Mesodermal cell (in vitro differentiated cells): ENCODE measurements at regions not wholly inside any gene's neighbourhood (a gene's known extent, or its start where the extent isn't known, plus 50 kb on each side); places are given as distances from the start of the nearest gene placed in this dataset.
"Not testable (repeated sequence)": the region's sequence is repeated elsewhere in the genome, so short reads cannot be mapped to it uniquely, and the experiment has no call there.

ENCODE experiments used
- H3K27ac ChIP-seq: 2 replicates; pipeline ENCODE4 v1.7.0; 2013; ENCODE audit warnings: mild to moderate bottlenecking, low read depth, low read length, moderate library complexity; ENCODE audit not compliant: severe bottlenecking
- H3K36me3 ChIP-seq: 2 replicates; pipeline ENCODE4 v1.7.1; 2013; ENCODE audit warnings: mild to moderate bottlenecking, low read length, moderate library complexity; ENCODE audit not compliant: control insufficient read depth, insufficient read depth
- H3K4me1 ChIP-seq: one replicate; pipeline ENCODE4 v1.7.1; 2013; ENCODE audit warnings: mild to moderate bottlenecking, low read length; ENCODE audit not compliant: insufficient read depth, control insufficient read depth, poor library complexity, severe bottlenecking
- H3K4me3 ChIP-seq: 2 replicates; pipeline ENCODE4 v1.7.0; 2013; ENCODE audit warnings: low read length, control low read depth, mild to moderate bottlenecking; ENCODE audit not compliant: insufficient read depth, poor library complexity, severe bottlenecking; ENCODE audit errors: extremely low read depth
- H3K9me3 ChIP-seq: 2 replicates; pipeline ENCODE4 v1.7.1; 2013; ENCODE audit warnings: mild to moderate bottlenecking, low read length, moderate library complexity; ENCODE audit not compliant: control insufficient read depth
- WGBS, 2 experiments: methylation state at CpG; one replicate each; pipeline ENCODE4 v1.1.5; 2013; ENCODE audit warnings: missing lambda C conversion rate in 2 of 2; ENCODE audit not compliant: insufficient coverage in 2 of 2; 5-methylcytosine and 5-hydroxymethylcytosine counted together

DNA sequence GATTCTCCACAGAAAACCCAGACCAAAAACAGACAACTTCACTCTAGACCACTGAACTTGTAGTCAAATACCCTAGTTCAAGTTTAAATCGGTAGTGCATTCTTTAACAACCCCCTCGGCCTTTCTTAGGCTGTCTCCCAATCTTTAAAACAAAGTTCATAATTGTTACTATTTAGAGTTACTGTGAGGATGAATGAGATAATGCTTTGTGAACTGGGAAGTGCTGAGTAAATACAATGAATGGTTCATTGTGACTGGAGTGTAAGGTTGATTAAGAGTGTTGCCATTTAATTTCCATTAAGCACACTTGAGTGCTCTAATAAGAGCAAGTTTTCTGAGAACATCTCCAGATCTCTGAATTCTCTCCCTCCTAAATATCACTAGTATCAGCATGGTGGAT lies 228.8 kb upstream of the PIK3R1 start:
- no peaks in the 10 kb centered on the region for H3K36me3 ChIP-seq
- no peaks in the 10 kb centered on the region for H3K4me1 ChIP-seq
- no peaks in the 10 kb centered on the region for H3K9me3 ChIP-seq
- no peak overlapping the region for H3K27ac ChIP-seq
- WGBS, 2 experiments = 100% methylated on average over 1 of the region's 2 CpGs; no CpG with 5 or more reads in 1 of the 2 experiments
- no peak overlapping the region for H3K4me3 ChIP-seq

DNA sequence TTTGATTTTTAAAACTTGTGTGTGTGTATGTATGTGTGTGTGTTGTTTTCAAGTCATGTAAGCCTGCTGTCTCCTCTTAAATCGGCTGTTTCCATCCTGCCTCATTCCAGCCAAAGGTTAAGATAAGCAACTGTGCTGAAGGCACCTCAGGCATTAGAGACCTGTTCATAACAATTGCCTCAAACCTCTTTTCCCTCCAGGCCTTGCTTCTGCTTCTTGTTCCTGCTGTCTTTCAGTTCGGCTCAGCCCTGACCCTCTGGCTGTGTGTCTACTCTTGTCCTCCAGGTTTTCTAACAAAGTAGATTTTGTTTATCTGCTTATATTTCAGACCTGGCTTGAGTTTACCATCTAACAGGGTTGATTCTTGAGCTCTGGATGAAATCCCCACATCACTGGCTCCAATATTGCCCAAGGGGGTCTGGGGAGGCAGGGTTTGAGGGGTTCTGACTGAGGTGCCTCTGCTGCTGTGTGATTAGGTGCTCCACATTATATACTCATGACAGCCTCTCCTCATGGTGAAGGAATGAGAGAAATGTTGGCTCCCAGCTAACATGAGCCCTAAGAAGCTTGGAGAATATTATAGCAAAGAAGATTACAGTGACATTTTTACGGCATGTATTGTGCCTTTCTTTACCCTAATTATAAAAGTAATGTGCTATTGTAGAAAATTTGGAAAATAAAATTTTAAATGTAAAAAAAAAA lies 229.7 kb upstream of the PIK3R1 start:
- Histone ChIP-seq H3K27ac (no peak overlapping the region), H3K36me3 (no peaks in the 10 kb centered on the region), H3K4me1 (no peaks in the 10 kb centered on the region), H3K9me3 (no peaks in the 10 kb centered on the region), H3K4me3 (no peak overlapping the region)
- WGBS, 2 experiments = 94 to 100% methylated on average over 1 to 2 of the region's 3 CpGs

DNA sequence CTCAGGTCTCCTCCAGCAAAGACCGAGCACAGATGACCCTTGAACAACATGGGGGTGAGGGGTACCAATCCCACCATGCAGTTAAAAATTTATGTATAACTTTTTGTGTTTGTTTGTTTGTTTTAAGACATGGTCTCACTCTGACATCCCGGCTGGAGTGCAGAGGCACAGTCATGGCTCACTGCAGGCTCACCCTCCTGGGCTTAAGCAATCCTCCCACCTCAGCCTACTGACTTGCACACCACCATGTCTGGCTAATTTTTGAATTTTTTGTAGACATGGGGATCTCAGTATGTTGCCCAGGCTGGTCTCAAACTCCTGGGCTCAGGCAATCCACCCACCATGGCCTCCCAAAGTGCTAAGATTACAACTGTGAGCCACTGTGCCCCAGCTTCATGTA lies 231.0 kb upstream of the PIK3R1 start:
- no peak overlapping the region for H3K27ac ChIP-seq
- H3K4me1 ChIP-seq = no peaks in the 10 kb centered on the region
- no peaks in the 10 kb centered on the region for H3K9me3 ChIP-seq
- H3K4me3 ChIP-seq = no peak overlapping the region
- H3K36me3 ChIP-seq = no peaks in the 10 kb centered on the region
- 71 to 86% methylated on average over 1 of the region's 2 CpGs for WGBS, 2 experiments

- no peak overlapping the region for H3K4me3 ChIP-seq
- no peak overlapping the region for H3K27ac ChIP-seq
- WGBS, 2 experiments = 92 to 98% methylated on average over 5 to 6 of the region's 7 CpGs
- H3K4me1 ChIP-seq = no peaks in the 10 kb centered on the region
- H3K9me3 ChIP-seq = no peaks in the 10 kb centered on the region
- H3K36me3 ChIP-seq = no peaks in the 10 kb centered on the region
Measured at GRCh38 chr5:67983251-67984110, 232.1 kb upstream of the PIK3R1 start.

GRCh38 chr5:67982160-67982559 lies 233.4 kb upstream of the PIK3R1 start:
- H3K9me3 ChIP-seq, H3K36me3 ChIP-seq, H3K4me1 ChIP-seq, H3K4me3 ChIP-seq, H3K27ac ChIP-seq: not testable (repeated sequence)
- 100% methylated on average over 1 to 2 of the region's 4 CpGs for WGBS, 2 experiments

DNA sequence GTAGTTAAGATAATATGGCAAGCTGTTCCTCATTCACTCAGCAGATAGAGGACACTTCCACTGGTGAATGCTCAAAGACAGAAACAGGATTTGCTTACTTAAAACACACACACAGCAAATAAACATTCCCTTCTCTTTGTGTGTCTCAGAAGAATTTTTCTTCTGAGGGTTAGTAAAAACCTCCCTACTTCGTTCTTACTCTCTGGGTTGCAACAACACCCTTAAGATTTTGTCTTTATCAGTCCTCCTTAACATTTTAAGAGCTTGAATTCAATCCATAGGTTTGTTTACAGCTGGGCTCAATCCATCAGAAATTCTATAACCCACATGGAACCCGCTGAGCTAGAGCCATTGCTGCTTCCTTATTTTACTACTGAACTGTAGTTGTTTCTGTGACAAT lies 237.4 kb upstream of the PIK3R1 start:
- 86% methylated on average over 1 of the region's 2 CpGs; no CpG with 5 or more reads in 1 of the 2 experiments for WGBS, 2 experiments
- no peaks in the 10 kb centered on the region for H3K4me1 ChIP-seq
- no peak overlapping the region for H3K27ac ChIP-seq
- H3K9me3 ChIP-seq = no peaks in the 10 kb centered on the region
- no peak overlapping the region for H3K4me3 ChIP-seq
- no peaks in the 10 kb centered on the region for H3K36me3 ChIP-seq

- Histone ChIP-seq H3K9me3 (no peaks in the 10 kb centered on the region), H3K4me3 (no peak overlapping the region), H3K27ac (no peak overlapping the region), H3K4me1 (no peaks in the 10 kb centered on the region), H3K36me3 (no peaks in the 10 kb centered on the region)
- 90% methylated on average over 2 of the region's 5 CpGs; no CpG with 5 or more reads in 1 of the 2 experiments for WGBS, 2 experiments
Measured at GRCh38 chr5:67976891-67977601, 238.5 kb upstream of the PIK3R1 start.

GRCh38 chr5:67976181-67976580 lies 239.4 kb upstream of the PIK3R1 start:
- WGBS, 2 experiments = no CpG with 5 or more reads among the region's 1 CpG
- no peaks in the 10 kb centered on the region for H3K9me3 ChIP-seq

GRCh38 chr5:67974471-67974870 lies 241.1 kb upstream of the PIK3R1 start:
- no peaks in the 10 kb centered on the region for H3K4me1 ChIP-seq
- H3K9me3 ChIP-seq = no peaks in the 10 kb centered on the region
- no peak overlapping the region for H3K27ac ChIP-seq
- H3K4me3 ChIP-seq = no peak overlapping the region
- H3K36me3 ChIP-seq = no peaks in the 10 kb centered on the region

More at GRCh38 chr5:67976181-67976580, 239.4 kb upstream of the PIK3R1 start:
- Histone ChIP-seq H3K36me3 (no peaks in the 10 kb centered on the region), H3K4me3 (no peak overlapping the region), H3K4me1 (no peaks in the 10 kb centered on the region), H3K27ac (no peak overlapping the region)

- Histone ChIP-seq H3K4me1 (no peaks in the 10 kb centered on the region), H3K27ac (no peak overlapping the region), H3K4me3 (no peak overlapping the region), H3K9me3 (no peaks in the 10 kb centered on the region), H3K36me3 (no peaks in the 10 kb centered on the region)
Measured at GRCh38 chr5:67974054-67974453, 241.5 kb upstream of the PIK3R1 start.
